H4 (cell line): ENCODE measurements at regions not wholly inside any gene's neighbourhood (a gene's known extent, or its start where the extent isn't known, plus 50 kb on each side); places are given as distances from the start of the nearest gene placed in this dataset.

Experiments
- DNase-seq: peaks from one replicate; pipeline ENCODE4 v3.0.0-alpha.2; 2015; ENCODE audit warnings: low spot score

DNA sequence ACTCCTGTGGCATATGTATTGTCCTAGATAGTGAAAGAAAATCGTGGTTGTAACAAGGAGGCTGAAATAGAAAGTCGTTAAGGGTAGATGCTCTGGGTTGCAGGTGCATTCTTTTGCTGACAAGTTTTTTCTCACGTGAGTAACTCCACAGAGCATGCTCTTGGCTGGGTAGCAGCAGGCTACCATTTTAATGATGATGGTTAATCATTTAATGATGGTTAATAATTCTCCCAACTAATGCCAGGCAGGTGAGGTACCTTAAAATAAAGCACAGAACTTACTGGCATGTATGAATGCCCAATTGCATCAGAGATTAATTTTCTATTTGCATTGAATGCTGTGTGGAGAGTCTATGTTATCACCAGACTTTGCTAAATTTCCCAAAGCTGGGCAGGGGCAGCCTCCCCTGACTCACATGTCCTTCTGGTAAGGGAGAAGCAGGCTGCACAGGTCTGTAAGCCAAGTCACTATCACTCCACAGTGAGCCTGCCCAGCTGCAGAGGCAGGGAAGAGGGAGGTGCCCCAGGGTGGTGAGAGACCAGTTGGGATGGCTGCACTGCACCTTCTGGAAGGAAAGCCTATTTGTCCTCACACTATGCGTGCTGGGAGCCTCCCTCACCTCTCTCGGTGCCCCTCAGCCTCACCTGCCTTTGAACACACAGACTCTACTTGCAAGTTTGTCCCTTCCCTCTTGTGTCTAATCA is 287.0 kb upstream of the IGFBP3 start:
- no peak for DNase-seq

GRCh38 chr7:46206476-46207060 is 285.5 kb upstream of the IGFBP3 start:
- DNase-seq = no peak

DNA sequence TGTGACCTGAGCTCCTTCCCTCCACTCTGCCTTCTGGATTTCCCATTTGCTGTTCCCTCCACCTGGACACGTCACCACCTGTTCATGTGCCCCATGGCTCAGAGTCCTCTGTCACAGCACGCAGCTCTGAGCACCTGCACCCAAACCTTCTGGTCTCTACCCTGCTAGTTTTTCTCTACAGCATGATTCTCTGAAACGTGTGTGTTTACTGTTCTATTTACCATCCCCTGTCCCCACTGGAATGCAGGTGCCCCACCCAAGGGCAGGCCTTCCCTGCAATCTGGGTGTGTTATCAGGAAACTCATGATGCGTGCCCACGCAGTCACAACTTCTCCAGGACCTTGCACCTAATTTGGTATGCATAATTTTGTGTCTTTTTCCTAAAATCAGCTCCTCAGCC is 284.4 kb upstream of the IGFBP3 start:
- DNase-seq = no peak

DNA sequence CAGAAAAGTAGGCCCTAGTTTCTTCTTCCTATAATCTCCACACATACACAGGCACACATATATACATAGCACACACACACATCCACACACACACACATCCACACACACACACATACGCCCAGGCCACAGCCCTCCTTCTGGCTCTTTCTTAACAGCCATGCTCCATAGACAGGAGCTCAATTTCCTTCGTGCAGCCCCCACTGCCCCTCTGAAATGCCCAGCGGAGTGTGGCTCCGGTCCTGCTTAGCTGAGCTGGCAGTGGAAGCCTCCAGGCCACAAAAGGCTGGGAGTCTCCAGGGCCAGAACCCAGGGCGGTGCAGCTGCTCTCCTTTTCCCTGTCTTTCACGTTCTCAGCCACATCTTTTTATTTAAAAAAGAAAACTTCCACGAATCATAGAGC is 282.9 kb upstream of the IGFBP3 start:
- DNase-seq = no peak

DNA sequence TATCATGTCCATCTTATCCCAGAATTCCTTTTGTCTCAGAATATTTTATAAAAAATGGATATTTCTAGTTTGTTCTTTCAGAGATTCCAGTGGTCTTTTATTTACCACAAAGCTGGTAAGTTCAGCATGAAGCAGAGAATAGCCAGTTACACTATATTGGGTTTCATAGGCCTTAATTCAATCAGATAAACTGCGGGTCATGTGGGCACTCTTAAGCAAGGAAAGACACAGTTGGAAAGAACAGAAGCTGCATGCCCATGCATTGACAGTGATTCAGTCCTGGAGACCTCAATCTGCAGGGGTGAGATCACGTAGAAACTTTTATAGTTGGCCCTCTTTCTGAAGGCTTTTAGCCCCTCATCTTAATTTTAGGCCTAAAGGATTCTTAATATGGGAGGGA is 281.3 kb upstream of the IGFBP3 start:
- DNase-seq = no peak

GRCh38 chr7:46201961-46202360 is 280.9 kb upstream of the IGFBP3 start:
- DNase-seq = no peak

GRCh38 chr7:46198701-46199100 is 277.6 kb upstream of the IGFBP3 start:
- DNase-seq = no peak

DNA sequence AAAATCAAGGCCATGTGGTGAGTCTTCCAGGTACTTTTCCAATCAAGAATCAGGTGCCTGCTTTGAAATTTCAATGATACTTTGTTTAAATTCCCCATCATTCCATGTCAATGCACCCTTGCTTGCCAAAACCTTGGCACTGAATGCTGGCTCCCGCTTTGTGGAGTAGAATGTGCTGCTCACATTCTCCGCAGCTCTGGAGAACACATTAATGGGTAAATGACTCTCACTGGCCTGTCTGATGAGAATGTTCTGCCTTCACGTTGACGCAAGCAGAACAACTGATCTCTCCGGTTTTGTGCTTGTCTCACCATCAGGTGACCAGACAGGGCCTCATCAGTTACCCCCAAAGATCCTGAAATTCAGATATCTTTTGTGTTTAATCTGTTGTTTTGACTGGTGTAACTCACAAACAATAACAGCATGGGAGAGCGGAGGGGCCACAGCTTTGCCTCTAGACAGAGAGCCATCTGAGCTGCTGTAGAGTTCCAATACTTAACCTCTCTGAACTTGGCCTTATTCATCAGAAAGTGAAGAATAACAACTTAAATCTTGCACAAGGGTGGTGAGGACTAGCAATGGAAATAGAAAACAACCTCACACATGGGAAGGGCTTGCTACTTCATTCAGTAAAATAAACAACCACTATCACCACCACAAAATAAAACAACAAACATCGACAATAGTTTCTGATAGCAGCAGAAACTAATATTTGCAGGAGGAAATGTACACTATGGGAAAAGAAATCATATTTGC is 276.9 kb upstream of the IGFBP3 start:
- DNase-seq = no peak

DNA sequence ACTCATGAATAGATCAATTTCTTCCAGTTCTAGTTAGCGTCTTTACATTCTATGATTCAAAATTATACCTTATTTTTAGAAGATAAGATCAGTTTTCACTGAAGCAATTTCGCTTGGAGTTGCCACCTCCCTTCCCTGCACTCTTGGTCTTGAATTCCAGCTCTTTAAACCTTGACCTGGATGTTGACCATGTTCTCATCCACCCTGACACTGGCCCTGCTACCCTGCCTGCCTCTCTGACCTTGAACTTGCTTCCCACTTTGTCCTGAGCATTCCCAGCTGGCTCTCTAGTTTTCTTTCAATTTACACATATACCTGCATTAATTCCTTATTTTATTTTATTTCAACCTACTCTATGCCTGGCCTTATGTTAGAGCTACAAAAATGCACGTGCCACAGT is 274.9 kb upstream of the IGFBP3 start:
- no peak for DNase-seq

DNA sequence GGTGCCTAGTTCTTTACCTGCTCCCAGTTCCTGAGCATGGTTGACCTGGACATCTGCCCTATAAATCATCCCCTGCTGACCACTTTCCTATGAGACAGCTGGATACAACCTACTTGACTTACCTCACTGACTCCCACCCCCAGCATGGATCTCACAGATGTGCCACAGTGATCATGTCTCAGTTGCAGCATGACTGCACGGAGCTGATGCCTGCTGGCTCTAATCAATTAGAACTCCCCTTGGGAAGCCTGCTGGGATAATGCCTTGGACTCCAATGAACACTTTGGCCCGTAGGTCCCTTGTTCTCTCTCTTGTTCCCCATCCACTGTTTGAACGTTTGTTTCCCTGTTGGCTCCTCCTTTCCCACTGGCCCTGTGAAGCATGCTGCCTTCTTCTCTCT is 271.2 kb upstream of the IGFBP3 start:
- DNase-seq = no peak

DNA sequence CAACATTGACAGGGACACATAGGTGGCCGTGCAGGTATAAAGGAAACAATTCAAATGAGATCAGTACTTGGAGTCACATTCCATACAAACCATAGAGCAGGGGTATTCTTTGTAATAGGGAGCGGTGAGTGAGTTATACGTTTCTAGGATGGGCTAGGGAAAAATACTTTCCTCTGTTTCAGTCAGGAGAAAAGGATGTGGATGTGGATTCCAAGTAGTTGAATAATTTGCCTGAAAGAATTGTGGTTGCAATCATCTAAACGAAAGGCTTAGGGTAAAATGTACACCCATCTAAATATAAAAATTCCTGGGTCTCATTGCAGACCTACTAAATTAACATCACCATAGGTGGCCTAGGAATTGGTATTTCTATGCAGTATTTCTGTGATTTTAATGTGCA is 270.7 kb upstream of the IGFBP3 start:
- DNase-seq = peak; percentile 47

GRCh38 chr7:46191296-46191695 is 270.2 kb upstream of the IGFBP3 start:
- DNase-seq = no peak

- peak; percentile 51 for DNase-seq
These were observed 268.3 kb upstream of the IGFBP3 start for GRCh38 chr7:46189255-46189790.

- no peak for DNase-seq
These were observed 265.1 kb upstream of the IGFBP3 start for GRCh38 chr7:46186131-46186530.

GRCh38 chr7:46179061-46179610 is 258.1 kb upstream of the IGFBP3 start:
- DNase-seq = no peak

DNA sequence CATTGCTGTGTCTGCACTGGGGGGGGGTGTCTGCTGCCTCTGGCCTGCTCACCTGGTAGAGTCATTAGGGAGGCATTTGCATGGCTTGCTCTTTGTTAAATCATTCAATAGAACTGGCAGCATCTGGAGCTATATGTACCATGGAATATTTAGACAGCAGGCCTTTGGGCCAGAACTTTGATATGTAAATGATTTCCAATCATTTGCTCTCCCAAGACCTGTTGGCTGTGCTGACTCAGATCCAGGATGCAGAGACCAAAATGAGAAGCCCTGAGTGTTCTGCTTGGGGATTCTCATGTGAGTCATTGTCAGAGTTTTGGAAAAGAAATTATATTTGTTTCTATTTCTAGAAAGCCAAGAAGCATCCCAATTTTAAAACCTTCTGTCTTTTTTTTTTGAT is 257.6 kb upstream of the IGFBP3 start:
- no peak for DNase-seq

DNA sequence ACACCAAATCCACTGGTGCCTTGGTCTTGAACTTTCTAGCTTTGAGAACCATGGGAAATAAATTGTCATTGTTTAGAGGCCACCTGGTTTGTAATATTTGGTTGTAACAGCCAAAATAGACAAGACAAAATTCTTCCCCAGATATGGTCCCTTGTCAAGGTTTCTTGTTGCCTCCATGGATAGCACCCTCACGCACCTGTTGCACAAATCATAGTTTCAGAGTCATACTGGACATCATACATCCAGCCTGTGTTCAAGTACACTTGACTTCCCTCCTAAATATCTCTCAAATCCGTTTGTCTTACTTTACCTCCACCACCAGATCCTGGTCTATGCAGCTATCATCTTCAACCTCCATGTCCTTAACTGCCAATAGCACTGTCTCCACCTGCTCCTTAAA is 256.7 kb upstream of the IGFBP3 start:
- no peak for DNase-seq

GRCh38 chr7:46175221-46175620 is 254.1 kb upstream of the IGFBP3 start:
- no peak for DNase-seq

DNA sequence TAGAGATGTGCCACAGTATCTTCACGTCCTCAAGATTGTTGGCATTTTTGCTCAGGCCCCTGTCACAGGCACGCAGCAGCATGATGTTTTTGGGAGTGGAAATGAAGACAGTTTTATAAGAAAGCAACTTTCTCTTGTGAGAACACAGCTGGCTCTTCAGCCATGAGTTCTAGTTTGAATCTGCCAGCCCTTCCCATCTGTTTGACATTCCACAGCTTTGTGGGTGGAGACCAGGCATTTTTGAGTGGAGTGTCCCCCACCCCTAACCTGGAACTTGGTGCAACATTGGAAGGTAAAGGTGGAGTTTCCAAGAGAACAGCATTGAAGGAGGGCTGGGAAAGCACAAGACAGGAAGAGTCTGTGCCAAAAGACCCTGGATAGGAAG is 253.1 kb upstream of the IGFBP3 start:
- no peak for DNase-seq

DNA sequence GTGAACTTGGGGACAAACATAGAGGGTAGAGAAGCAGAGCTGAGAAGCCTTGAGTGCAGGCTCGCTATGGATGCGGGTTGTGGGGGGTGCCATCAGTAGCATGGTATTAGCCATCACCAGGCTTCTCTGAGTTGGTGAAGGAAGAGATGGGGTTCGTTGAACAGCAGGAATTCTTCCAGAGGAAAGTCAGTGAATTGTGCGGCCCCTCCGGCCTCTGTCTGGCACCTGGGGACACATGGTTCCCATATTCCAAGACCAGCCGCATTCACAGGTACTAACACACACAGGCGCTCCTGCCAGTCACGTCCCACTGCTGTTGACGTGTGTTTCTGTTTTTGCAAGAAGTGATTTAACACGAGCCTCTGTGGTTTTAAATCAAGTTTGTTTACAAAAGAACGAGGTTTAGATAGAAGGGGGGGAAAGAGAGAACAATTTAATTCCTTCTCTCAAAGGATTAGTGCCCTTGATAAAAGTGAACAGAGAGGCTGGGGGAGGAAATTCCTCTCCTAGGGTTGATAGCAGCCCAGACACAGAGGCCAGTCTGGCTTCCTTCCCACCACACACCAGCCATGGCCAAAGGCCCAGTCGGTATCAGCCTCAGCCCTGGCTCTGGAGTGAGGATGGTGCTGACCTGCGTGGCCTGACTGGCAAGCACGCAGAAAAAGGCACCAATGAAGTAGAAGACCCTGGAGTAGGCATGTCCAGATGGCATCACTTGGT is 252.6 kb upstream of the IGFBP3 start:
- peak; percentile 62 for DNase-seq

DNA sequence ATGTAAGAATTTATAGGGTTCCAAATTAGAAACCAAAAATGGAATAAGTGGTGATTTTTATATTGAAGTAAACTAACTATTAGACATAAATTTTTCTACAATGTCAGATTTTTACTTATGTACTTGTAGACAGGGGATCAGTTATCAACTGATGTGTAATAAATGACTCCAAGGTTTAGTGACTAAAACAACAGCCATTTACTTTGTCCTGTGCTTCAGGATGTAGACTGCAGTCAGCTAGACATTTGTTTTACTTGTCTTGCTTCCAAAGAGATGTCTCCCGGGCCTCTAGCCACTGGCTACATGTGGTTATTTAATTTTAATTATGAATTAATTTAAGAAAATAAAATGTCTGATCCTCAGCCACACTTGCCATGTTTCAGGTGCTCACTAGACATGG is 249.7 kb upstream of the IGFBP3 start:
- DNase-seq = no peak

- DNase-seq = no peak
These were observed 248.9 kb upstream of the IGFBP3 start for GRCh38 chr7:46170021-46170420.
